ENCODE measurements at regions not wholly inside any gene's neighbourhood (a gene's known extent, or its start where the extent isn't known, plus 50 kb on each side); places are given as distances from the start of the nearest gene placed in this dataset.

DNA sequence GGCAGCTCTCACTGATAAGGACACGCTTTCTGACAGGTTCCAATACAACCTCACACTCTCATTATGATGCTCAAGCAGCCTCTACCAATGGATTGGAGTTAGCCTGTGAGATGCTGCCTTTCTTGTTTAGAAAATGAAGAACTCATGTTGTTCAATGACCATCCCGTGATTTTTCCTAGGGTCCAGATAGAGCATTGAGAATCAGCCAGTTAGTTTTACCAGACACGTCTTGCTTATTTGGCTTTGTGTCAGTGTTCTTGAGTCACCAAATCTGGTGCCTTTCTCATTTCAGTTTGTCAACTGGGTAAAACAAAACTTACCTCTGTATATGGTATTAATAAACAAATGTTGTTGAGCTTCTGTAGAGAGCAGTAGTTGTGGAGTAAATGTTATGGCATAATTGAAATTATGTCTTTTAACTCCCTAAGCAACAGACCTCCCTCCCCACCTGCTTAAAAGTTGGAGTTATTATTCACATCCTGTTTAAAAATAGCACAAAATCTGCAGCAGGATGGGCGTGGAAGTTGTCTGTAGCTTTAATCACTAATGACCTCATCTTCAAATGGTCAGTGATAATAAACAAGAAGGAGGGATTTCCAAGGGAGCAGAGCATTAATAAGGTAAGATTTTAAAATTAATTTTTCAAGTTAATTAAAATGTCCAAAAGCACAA, 167.3 kb downstream of the HRH4 start:
- no peak for DNase-seq (ENCODE audit: low spot score)

GRCh38 chr18:24628326-24628725, 167.9 kb downstream of the HRH4 start:
- DNase-seq (ENCODE audit: low spot score): peak; percentile 44

GRCh38 chr18:24629921-24630320, 169.5 kb downstream of the HRH4 start:
- DNase-seq (ENCODE audit: low spot score): no peak

DNA sequence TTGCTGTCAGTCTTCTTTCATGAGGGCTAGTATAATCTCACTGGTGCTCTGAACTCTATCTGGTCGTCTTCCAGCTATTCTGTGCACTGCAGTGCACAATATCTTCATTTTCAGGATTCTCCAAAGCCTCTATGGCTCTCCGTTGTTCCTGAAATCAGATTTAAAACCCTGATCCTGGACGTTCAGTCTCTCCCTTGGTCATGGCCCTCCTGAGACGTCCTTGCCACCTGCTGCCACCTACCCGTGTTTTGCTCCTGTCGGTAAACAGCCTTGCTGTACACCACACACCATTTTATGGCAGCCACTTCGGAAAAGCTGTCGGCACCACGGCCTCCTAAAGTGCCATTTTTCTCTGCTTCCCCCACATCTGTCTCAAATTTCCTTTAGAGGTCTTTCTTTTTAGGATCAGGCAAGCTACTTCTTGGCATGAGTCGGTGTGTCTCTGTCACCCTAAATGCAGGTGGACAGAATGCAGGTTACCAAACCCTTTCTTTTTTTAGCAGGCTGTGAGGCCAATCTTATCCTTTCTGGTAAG, 170.0 kb downstream of the HRH4 start:
- DNase-seq (ENCODE audit: low spot score): no peak

GRCh38 chr18:24631243-24632025, 171.0 kb downstream of the HRH4 start:
- peak; percentile 35 for DNase-seq (ENCODE audit: low spot score)

GRCh38 chr18:24632158-24632988, 171.9 kb downstream of the HRH4 start:
- DNase-seq (ENCODE audit: low spot score): no peak

GRCh38 chr18:24633121-24633520, 172.7 kb downstream of the HRH4 start:
- DNase-seq (ENCODE audit: low spot score): peak; percentile 68

DNA sequence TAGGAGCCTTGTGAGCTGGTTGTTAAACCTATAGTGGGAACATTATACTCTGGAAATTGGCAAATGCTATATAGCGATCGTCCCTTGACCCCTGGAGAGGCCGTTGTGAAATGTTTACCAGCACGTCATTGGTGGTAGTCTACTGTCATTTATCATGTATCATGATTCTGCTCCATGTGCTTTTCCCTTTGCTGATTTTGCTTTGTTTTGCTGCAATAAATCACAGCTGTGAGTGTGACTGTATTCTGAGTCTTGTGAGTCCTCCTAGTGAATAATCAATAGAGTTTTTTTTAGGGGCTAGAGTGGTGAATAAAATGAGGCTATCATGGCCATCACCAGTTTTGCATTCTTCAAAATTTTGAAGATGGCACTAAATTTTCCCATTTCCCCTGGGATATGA, 189.1 kb downstream of the HRH4 start:
- DNase-seq (ENCODE audit: low spot score): no peak

DNA sequence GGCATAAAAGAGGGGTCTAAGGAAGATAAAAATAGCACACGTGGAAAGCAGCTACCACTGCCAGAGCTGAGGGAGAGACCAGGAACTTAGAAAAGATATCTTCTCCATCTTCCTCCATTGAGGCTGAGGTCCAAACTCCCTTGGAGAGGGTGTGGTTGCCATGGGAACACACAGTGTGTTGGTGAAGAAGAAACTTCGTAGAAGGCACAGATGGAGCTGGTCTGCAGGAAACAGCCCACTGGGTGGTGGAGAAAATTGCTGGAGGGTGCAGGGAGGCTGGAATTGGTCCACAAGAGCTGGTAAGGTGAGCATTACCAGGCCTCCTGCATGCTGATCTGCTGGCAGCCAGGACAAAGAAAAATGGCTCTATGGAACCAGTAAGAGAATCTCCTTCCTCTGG, 191.0 kb downstream of the HRH4 start:
- DNase-seq (ENCODE audit: low spot score): no peak

- no peak for DNase-seq (ENCODE audit: low spot score)
These were observed 195.6 kb downstream of the HRH4 start for GRCh38 chr18:24656050-24656449.

DNA sequence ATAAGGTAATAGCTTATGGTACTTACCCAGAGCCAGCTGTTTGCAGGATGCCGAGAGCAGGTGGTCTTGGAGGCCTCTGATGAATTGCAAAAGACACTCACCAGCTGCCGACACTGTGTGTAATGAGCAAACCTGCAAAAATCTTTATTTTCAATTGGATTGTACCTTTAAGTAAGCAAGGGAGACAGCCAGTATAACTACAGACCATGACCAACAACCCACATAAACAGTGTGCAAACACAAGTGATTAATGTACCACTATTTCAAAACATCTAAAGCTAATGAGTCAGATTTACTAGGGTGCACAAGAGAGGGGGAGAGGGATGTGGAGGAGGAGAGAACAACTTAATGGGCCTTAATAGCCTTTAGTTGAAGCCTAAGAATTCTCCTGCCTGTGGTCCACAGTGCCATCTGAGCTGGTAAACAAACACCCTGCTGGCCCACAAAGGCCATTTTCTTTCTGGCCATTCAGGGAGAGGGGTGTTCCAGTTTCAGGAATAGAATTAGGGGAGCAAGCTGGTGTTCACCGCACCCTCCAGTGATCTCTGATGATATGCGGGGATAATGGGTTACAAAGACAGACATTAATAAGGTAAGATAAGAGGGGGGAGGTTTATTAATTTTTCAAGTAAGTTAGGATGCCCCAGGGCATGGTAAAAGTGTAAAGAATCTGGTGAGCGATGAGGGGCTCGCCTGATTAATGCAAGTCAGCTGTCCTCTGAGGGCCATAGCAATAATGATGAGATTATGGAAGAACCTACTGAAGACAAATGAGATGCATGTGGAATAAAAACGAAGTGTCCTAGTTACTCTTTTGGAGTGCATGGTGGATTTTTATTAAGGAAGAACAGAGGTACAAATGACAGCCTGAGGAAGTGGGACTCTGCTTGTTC, 196.4 kb downstream of the HRH4 start:
- DNase-seq (ENCODE audit: low spot score): peak; percentile 55

DNA sequence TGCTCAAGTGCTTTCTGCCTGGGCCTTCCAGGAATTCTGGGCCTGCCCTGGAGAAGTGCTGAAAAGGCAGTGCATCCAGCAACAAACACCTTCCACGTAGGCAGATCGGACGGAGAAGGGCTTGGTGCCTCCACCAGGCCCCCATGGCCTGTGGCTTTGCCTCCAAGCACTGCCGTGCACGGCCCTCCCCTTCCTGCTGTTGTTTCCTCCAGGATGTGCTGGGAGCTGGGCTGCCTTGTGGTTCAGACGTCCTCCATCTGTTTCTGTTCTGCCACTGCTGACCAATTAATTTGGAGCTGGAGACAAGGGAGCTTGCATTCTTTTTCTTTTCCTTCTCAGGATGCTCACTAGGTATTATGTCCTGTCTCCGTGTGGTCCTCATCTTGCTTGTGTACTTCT, 197.0 kb downstream of the HRH4 start:
- no peak for DNase-seq (ENCODE audit: low spot score)

- DNase-seq (ENCODE audit: low spot score): no peak
These were observed 197.9 kb downstream of the HRH4 start for GRCh38 chr18:24658302-24658701.

- peak; percentile 76 for DNase-seq (ENCODE audit: low spot score)
These were observed 199.6 kb downstream of the HRH4 start for GRCh38 chr18:24659827-24660720.

DNA sequence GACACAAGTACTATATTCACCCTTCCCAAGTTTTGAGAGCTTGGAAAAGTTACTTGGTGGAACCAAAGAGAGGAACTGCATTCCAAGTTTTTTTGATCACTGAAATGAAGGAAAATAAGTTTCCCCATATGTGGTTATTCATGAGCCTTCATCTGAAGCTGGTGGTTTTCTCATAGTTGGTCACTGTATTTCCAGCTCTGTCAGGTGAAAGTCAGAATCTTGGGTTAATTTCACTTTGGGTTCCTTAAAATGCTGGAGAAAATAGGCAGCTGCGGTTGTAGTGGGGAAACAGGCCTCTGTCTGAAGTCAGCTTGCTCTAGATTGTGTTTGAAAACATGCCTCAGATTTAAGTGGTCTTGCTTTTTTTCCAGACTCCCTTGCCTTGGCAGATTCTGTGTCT, 200.5 kb downstream of the HRH4 start:
- no peak for DNase-seq (ENCODE audit: low spot score)

- no peak for DNase-seq (ENCODE audit: low spot score)
These were observed 202.0 kb downstream of the HRH4 start for GRCh38 chr18:24662412-24662821.

DNA sequence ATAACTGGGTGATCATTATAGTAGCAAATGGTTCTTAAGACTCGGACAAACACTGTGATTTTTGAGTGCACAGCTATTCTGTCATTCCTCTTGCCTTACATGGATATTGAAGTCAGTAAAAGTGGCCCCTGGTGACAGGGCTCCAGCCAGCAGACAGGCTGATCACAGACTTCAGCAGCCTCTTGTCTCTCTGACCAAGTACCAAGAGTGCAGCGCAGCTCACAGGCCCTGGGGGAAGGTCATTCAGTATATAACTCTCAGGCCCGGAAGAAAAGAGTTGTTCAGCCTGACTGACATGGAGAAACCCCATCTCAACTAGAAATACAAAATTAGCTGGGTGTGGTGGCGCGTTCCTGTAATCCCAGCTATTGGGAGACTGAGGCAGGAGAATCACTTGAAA, 202.6 kb downstream of the HRH4 start:
- DNase-seq (ENCODE audit: low spot score): no peak

GRCh38 chr18:24669015-24669414, 208.6 kb downstream of the HRH4 start:
- no peak for DNase-seq (ENCODE audit: low spot score)

- no peak for DNase-seq (ENCODE audit: low spot score)
These were observed 209.1 kb downstream of the HRH4 start for GRCh38 chr18:24669502-24669901.

- DNase-seq (ENCODE audit: low spot score): peak; percentile 26
These were observed 211.9 kb downstream of the HRH4 start for GRCh38 chr18:24672165-24672941.
